Vagina (tissue), 2 donors: ENCODE measurements at regions not wholly inside any gene's neighbourhood (a gene's known extent, or its start where the extent isn't known, plus 50 kb on each side); places are given as distances from the start of the nearest gene placed in this dataset.

Source experiments
- CTCF ChIP-seq, 3 experiments: fragments of 450-650 bp in 2 of 3; fragments of 200-600 bp in 1 of 3; sonication (generic) in 1 of 3; IDR thresholded peaks; one replicate each; pipeline ENCODE4 v1.5.1; 2017 to 2019; ENCODE audit warnings: antibody characterized with exemption in 3 of 3, mild to moderate bottlenecking in 2 of 3, moderate library complexity in 2 of 3
- POLR2A ChIP-seq, 2 donors: fragments of 450-650 bp; IDR thresholded peaks; one replicate each; pipeline ENCODE4 v1.6.1; 2017; ENCODE audit warnings: antibody characterized with exemption in 2 of 2, mild to moderate bottlenecking in 2 of 2, moderate library complexity in 2 of 2
- POLR2AphosphoS5 ChIP-seq, 2 donors: sonication (generic); formaldehyde crosslinking; IDR thresholded peaks; one replicate each; pipeline ENCODE4 v1.9.0; 2017; ENCODE audit warnings: antibody characterized with exemption in 2 of 2, mild to moderate bottlenecking in 2 of 2, low read depth in 1 of 2; ENCODE audit not compliant: insufficient read depth in 1 of 2

GRCh38 chr13:106649495-106649894 is 81.6 kb upstream of the ARGLU1 start:
- TF ChIP-seq CTCF (IDR thresholded peaks at IDR 0.05) (no peak), POLR2AphosphoS5 (IDR thresholded peaks at IDR 0.05; ENCODE audit: insufficient read depth in 1 of 2, low read depth in 1 of 2) (no peak), POLR2A (IDR thresholded peaks at IDR 0.05) (no peak)
